ENCODE measurements at regions not wholly inside any gene's neighbourhood (a gene's known extent, or its start where the extent isn't known, plus 50 kb on each side); places are given as distances from the start of the nearest gene placed in this dataset.
"Not testable (repeated sequence)": the region's sequence is repeated elsewhere in the genome, so short reads cannot be mapped to it uniquely, and the experiment has no call there.

- DNase-seq (ENCODE audit: low spot score): no peak
Measured at GRCh38 chr3:174540116-174540908, 318.8 kb upstream of the NAALADL2 start.

- DNase-seq (ENCODE audit: low spot score): no peak
Measured at GRCh38 chr3:174541708-174542315, 317.3 kb upstream of the NAALADL2 start.

- no peak for DNase-seq (ENCODE audit: low spot score)
Measured at GRCh38 chr3:174547801-174548435, 311.2 kb upstream of the NAALADL2 start.

- DNase-seq (ENCODE audit: low spot score): no peak
Measured at GRCh38 chr3:174548841-174549623, 310.1 kb upstream of the NAALADL2 start.

- DNase-seq (ENCODE audit: low spot score): no peak
Measured at GRCh38 chr3:174581558-174581957, 277.6 kb upstream of the NAALADL2 start.

- DNase-seq (ENCODE audit: low spot score): no peak
Measured at GRCh38 chr3:174583396-174583795, 275.7 kb upstream of the NAALADL2 start.

GRCh38 chr3:174587137-174587536, 272.0 kb upstream of the NAALADL2 start:
- not testable (repeated sequence) for DNase-seq (ENCODE audit: low spot score)

- no peak for DNase-seq (ENCODE audit: low spot score)
Measured at GRCh38 chr3:174596447-174596982, 262.6 kb upstream of the NAALADL2 start.

- no peak for DNase-seq (ENCODE audit: low spot score)
Measured at GRCh38 chr3:174598885-174599439, 260.2 kb upstream of the NAALADL2 start.

- DNase-seq (ENCODE audit: low spot score): no peak
Measured at GRCh38 chr3:174613173-174613572, 246.0 kb upstream of the NAALADL2 start.

- no peak for DNase-seq (ENCODE audit: low spot score)
Measured at GRCh38 chr3:174614036-174614435, 245.1 kb upstream of the NAALADL2 start.

- no peak for DNase-seq (ENCODE audit: low spot score)
Measured at GRCh38 chr3:174618368-174619080, 240.6 kb upstream of the NAALADL2 start.

GRCh38 chr3:174619239-174619638, 239.9 kb upstream of the NAALADL2 start:
- DNase-seq (ENCODE audit: low spot score): no peak

- DNase-seq (ENCODE audit: low spot score): no peak
Measured at GRCh38 chr3:174620138-174620537, 239.0 kb upstream of the NAALADL2 start.

GRCh38 chr3:174620855-174621472, 238.2 kb upstream of the NAALADL2 start:
- no peak for DNase-seq (ENCODE audit: low spot score)

GRCh38 chr3:174633342-174633741, 225.8 kb upstream of the NAALADL2 start:
- no peak for DNase-seq (ENCODE audit: low spot score)

GRCh38 chr3:174636451-174636850, 222.7 kb upstream of the NAALADL2 start:
- DNase-seq (ENCODE audit: low spot score): no peak

- DNase-seq (ENCODE audit: low spot score): no peak
Measured at GRCh38 chr3:174639406-174639805, 219.7 kb upstream of the NAALADL2 start.

- no peak for DNase-seq (ENCODE audit: low spot score)
Measured at GRCh38 chr3:174639970-174640369, 219.2 kb upstream of the NAALADL2 start.

GRCh38 chr3:174640932-174641331, 218.2 kb upstream of the NAALADL2 start:
- no peak for DNase-seq (ENCODE audit: low spot score)

- no peak for DNase-seq (ENCODE audit: low spot score)
Measured at GRCh38 chr3:174644287-174644686, 214.8 kb upstream of the NAALADL2 start.
